HG03064 (cell line): ENCODE measurements at regions not wholly inside any gene's neighbourhood (a gene's known extent, or its start where the extent isn't known, plus 50 kb on each side); places are given as distances from the start of the nearest gene placed in this dataset.
"Not testable (repeated sequence)": the region's sequence is repeated elsewhere in the genome, so short reads cannot be mapped to it uniquely, and the experiment has no call there.

Experiments
- ATAC-seq: cut with Tn5 transposase; IDR thresholded peaks from one replicate; pipeline ENCODE4 v1.9.1; 2021; ENCODE audit warnings: low read depth; ENCODE audit not compliant: unreplicated experiment

DNA sequence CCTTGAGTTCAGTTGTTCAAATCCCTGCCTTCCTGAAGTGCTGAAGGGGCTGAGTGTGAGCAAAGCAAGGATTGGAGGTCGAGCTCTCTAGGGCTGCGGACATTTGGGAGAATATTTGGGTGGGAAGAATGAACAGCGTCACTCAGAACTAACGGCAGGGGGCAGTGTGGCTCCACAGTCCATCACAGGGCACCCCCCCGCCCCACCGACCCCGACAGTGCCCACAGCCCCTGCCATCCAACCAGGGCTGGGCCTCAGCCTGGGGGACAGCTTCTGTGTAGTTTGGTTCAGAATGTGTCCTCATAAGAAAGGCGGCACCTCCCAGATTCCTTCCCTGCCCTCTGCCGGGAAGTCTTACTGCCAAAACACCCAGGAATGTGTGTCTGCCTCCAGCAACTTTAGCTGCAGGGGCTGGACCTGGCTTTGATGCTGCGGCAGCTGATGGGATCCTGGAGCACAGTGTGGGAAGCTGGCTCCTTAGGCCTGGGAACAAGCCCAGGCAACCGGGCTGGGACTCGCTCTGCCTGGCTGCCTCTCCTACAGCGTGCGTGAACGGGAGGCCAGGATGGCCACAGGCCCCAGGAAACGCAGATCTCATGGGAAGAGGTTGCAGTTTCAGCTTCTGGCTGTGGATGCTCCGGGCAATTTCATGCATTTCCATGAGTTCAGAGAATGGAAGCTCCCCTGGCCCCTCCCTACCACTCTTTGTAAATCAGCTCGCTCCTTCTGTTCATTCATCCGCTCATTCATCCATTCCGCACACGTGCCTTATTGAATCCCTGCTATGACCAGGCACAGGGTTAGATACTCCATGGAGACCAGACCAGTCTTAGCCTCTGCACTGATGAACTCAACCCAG, 104.9 kb upstream of the TMPRSS2 start:
- ATAC-seq, result no peak

DNA sequence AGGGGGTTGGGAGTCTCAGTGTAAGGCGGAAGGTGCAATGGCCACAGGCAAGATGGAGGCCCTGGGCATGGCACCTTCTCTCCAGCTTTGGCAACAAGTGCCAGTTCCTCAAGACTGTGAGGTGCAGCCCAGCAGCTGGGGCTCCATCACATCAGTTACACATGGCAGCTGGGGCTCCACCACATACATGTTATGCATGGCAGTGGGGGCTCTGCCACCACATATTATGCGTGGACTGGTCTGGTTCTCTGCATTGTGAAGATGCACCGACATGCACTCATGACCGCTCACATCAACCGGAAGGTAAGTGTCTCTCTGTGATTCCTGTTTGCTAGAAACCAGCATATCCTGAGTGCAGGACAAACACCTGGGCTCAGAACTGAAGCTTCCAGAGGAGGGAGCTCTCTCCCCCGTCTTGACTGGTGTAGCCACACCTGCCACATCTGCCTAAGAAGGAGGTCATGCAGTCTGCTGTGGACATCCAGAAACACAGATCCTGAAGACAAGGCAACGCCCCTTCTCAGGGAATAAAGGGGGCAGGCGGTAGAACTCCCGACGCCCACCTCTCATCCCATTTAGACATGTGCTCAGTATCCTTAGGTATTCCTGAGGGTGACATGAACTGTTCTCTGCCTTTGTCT, 104.1 kb upstream of the TMPRSS2 start:
- ATAC-seq, result no peak

DNA sequence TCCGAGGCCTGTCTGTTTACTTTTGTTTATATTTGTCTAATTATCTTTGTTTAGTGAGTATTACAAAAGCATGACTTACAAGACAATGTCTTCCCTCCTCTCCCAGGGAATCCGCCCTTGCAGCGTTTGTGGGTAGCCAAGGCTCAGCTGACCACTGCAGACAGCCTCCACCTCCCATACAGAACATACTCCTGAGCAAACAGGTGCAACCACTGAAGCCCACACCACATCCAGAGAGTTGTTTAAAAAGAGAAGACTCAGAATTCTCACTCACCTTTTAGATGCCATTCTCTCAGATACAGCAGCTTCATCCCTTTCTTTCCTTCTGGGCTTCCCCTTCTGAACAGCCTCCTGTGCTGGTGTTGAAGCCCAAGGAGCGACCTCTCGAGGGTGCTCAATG, 103.5 kb upstream of the TMPRSS2 start:
- no peak for ATAC-seq

DNA sequence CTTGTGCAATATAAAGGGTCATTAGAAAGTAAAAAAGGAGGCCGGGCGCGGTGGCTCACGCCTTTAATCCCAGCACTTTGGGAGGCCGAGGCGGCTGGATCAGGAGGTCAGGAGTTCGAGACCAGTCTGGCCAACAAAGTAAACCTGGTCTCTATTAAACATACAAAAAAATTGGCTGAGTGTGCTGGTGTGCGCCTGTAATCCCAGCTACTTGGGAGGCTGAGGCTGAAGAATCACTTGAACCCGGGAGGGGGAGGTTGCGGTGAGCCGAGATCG, 102.8 kb upstream of the TMPRSS2 start:
- ATAC-seq, result not testable (repeated sequence)

DNA sequence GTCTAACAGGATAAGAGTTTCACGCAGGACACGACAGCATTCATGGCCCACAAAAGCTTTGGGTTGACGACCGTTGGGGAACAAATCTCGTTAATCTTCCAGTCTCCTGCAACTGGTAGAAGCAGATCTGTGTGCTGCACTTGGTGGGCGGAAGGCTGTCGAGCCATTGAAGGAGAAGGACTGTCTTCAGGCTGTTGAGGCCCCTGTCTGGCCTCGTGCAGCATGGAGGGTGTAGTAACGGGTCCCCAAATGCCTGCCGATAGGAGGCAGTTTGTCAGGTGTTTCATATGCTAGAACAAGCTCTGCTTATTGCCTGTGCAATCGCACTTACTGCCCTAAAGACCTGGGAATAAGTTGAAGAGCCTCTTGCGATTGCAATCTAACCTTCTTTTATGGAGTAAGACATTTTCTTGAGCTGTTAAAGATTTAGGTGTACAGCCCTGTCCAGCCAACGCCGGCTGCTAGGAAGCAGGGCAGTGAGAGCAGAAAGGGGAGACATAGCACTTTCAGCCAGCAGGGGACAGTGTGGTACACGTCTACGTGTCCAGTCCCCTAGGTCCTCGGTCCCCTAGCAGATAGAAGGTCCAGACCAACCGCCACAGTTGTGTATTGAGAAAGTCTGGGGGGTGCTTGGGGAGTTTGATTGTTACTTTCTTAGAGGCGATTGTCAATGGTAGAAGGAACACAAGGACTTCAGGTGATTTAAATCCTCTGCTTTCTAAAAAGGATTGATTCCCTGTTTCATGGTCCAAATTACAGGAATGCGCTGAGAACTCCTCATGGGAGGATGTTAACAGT, 102.3 kb upstream of the TMPRSS2 start:
- no peak for ATAC-seq

DNA sequence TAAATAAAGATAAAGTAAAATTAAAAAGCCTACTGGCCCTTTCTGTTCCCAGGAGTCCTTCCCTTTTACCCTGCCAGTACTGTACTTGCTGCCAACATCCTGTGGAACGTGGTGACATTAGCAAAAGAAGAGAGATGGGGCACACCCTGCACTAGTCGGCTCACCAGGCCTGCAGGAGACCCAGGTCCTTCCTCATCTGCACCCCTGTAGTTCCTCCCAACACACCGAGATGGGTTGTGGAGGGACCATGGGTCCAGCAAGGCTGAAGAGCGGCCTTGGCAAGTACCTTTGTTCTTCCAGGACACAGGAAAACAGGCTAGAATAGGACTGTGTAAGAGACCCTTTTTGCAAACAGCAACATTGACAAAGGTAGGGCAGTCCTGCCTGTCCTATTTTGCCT, 98.7 kb upstream of the TMPRSS2 start:
- ATAC-seq, result no peak

DNA sequence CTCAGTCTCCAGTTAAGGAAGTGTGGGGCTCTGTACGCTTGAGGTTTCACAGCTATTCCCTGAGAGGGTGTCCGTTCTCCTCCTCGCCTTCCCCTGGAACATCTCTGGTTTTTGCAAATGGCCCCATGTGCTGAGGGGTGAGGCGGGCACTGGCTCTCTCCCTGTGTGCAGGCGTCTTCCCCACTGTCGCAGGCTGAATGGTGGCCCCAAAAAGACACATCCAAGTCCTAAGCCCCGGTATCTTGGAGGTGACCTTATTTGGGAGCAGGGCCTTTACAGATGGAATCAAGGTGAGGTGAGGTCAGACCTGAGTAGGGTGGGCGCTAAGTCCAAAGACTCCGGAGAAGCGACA, 98.0 kb upstream of the TMPRSS2 start:
- no peak for ATAC-seq

DNA sequence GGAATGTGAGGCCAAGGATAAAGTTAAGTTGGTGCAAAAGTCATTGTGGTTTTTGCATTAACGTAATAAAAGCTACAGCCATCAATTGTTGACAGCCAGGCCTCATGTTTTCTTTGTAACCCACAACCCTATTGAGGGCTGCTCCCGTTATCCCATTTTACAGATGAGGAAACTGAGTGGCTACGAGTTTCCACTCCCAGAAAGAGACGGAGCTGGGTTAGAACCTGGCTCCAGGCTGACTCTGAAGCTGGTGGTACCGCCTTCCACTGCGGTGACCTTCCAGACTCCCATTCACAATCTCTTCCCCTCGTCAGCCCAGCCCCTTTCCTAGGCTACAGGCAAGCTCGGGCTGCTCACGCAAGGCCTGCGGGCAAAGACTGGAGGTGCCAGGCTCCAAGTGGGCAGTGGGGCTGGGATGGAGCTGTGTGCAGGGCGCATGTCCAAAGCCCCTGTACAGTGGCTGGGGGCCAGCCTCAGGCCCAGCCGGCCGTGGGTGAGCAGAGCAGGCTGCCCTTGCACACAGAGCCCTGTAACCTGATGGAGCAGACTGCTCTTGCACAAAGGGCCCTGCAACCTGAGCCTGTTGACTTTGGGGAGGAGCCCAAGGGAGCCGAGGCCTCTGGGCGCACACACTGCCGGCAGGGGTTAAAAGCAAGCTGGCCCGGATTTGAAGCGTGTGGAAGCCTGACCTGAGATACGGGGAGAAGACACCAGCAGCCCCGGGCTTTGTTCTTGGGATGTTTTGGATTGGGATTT, 97.4 kb upstream of the TMPRSS2 start:
- ATAC-seq, result no peak

DNA sequence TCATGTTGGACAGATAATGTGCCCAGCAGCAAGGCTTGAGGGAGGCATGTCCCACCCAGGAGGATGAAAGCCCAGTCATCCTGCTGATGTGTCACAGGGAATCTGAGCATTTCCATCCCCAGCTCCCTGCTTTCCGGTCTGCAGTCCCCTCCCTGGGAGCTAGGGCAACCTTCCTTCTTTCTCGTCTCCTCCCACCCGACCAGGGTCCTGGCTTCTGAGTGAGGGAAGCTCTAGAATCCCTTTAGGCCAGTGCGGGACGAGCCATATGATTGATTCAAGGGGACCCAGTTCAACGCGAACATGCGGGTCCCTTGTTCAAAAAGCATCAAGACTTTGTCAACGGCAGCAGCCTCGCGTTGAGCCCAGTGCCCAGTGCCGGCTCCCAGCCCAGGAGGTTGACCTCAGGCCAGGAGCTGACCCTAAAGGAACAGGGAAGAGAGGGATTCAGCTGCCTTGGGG, 96.7 kb upstream of the TMPRSS2 start:
- no peak for ATAC-seq

DNA sequence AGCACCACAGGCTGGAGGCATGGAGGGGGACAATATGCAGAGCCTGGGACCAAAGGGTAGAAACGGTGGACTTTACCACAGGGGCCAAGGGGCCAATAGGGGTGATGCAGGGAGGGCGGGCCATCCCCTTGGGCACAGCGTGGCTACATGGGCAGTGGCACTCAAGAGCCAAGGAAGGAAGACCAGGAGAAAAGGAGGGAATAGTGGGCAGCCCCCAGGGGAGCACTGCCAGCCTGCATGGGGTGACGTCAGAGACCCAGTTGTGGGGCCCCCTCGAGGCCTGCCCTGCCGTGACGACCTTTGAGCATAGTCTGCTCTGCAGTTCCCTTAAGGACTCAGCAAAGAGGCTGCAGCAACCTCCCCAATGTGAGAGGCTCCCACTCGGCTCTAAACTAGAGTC, 95.5 kb upstream of the TMPRSS2 start:
- no peak for ATAC-seq

DNA sequence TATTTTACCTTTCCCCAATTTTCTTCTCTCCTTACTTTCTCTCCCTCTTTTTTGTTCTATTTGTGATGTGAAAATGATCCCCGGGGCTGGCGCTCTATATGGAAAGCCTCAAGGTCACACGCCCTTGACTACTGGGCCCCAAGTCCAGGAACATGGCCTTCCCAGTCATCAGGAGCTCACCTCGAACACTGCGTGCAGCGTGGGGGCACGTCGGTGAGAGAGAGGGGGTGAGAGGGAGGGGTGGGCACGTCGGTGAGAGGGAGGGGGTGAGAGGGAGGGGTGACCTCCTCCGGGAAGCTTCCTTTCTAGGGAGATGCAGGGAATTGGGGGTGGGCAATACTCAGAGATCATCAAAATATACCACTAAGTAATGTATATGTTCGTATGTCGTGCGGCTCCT, 94.6 kb upstream of the TMPRSS2 start:
- no peak for ATAC-seq

DNA sequence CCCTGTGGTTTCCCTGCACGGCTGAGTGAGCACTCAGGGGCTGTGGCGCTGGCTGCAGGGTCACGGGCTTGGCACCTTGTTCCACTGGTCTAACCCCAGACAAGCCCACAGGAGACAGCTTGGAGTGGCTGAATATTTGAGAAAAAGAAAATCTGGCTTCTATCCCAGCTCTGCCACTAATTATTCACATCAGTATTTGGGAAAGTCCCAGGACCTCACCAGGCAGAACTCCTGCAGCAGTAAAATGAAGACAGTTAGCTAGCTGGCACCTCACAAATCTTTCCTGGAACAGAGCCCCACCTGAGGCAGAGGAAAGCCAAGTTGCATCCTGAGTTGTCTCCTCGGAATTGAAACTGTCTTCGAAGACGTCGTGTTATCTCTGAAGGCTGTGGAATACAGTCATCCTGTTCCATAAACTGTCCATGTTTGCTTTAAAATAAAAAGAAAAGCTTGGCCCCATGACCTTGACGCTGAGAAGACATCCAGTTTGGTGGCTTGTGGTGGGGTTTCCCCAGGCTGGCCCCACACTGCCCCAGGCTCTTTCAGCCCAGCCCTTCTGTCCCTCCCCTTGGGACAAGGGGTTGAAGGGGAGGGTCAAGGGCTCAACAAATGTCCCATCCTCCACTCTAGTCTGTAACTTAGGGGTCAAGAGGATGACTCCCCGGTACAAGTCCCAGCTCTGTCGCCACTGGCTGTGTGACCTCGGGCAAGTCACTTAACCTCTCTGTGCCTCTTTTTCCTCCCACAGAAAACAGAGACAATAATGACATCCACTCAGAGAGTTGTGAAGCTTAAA, 93.8 kb upstream of the TMPRSS2 start:
- ATAC-seq, result no peak

DNA sequence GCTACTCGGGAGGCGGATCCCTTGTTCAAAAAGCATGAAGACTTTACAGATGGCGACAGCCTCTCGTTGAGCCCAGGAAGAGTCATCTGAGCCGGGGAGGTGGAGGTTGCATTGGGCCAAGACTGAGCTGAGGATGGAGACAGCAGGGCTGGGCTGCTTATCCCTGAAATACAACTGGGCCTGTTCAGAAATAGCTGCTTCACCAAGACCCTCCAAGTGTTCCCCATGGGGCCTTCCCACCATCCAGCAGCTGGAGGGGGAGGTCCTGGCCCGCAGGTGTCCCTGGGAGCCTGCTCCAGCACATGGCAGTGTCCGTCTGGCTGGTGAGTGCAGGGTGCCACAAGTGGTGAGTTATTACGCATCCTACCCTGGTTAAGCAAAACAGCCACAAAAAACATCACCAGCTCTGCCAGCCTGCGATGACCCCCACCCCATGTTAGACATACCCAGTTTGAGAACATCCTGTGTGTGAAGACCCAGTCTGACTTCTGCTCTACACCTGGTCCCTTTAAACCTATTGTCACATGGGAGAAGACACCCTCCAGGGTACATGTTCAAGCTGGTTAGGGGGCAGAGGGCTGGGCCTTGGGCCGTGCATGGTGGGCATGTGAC, 93.1 kb upstream of the TMPRSS2 start:
- no peak for ATAC-seq

DNA sequence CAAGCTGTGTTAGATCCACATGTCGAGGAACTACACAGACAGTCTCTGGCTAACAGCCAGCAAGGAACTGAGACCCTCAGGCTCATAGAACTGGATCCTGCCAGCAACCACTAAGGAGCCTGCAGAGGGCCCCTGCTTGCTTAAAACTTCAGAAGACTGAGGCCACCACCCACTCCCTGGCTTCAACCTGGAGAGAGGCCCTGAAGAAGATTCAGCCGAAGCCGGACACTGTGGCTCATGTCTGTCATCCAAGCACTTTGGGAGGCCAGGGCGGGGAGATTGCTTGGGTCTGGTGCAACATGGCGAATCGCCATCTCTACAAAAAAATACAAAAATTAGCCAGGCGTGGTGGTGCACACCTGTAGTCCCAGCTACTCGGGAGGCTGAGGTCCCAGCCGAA, 92.6 kb upstream of the TMPRSS2 start:
- no peak for ATAC-seq

DNA sequence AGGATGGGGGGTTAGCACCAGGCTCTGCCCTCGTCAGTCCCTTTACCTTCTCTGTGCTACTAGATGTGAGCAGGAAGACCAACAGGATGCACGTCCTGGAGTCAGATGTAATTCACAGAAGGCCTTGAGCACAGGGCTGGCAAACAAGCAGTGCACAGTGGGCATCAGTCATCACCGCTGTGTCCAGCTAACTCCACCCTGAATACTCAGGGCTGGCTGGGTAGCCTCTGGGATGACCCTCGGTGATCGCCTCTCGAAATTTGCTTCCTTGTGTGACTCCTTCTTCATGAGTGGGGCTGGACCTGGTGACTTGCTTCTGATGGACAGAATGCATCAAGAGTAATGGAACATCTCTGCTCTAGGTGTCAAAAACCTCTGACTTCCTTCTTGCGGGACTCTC, 92.2 kb upstream of the TMPRSS2 start:
- no peak for ATAC-seq

DNA sequence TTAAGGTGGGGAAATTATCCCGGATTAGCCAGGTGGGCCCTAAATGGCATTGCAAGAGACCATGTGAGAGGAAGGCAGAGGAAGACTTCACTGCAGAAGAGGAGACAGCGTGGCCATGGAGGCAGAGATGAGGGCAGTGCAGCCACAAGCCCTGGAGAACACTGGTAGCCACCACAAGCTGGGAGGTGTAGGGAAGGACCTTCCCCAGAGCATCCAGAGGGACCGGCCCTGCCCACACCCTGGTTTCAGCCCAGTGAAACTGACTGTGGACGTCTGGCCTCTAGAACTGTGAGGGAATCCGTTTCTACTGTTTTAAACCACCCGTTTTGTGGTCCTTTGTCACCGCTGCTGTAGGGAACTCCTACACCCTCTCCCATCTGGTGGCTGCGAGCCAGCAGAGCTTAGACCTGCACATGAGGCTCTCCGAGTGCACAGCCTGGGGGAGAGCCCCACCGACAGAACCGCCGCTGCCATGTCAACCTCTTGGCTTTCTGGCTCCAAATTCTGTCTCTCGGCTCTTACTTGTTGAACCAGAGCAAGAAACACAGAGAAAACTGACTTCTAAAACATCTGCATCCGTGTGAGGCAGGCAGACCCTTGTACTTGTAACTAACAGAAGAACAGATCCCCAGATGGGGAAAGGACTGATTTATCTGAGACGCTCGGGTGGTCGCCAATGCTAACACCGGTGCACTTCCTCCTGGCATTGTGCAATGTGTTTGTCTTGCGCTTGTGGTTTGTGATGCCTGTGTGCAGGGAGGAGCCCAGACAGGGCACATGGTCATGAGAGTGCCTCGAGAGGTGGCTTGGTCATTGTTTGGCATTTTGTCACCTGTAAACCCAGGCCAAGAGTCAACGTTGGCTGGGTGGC, 90.8 kb upstream of the TMPRSS2 start:
- ATAC-seq, result no peak

DNA sequence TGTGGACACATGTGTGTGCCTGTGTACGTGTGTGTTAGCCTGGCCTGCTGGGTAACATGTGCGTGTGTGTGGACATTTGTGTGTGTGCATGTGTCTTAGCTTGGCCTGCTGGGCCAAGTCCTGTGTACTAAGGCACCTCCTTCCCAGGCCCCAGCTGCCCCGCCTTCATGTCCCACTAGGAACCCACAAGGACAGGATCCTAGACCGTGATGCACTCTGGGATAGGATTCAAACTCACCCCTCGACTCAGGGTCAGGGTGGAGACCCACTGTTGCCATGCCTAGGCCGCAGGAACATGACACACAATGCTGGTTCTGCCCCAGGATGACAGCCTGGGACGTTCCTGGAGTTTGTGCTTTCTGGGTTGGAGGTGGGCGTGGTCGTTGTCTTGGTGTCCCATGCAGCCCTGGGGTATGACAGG, 89.9 kb upstream of the TMPRSS2 start:
- ATAC-seq, result no peak

DNA sequence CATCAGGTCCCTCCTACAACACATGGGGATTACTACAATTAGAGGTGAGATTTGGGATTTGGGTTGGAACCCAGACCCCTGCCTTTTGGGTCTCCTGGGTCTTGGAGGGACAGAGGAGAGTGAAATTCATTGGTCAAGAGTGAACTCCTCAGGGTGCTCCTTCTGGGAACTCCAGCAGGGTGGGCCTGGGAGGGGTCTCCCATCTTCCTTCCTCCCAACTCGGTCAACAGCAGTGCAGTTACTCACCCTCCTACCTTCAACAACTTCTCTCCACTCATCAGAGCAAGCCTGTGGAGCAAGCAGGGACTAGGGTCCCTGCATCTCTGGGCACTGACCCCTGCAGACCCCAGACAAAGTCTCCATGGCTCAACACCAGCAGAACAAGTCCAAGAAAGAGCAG, 89.3 kb upstream of the TMPRSS2 start:
- no peak for ATAC-seq
